ENCODE measurements at regions not wholly inside any gene's neighbourhood (a gene's known extent, or its start where the extent isn't known, plus 50 kb on each side); places are given as distances from the start of the nearest gene placed in this dataset.

- TF ChIP-seq POLR2AphosphoS5 (IDR thresholded peaks at IDR 0.05; ENCODE audit: low read depth, low read length), result no peak
- TF ChIP-seq TAF1 (IDR thresholded peaks at IDR 0.05; ENCODE audit: borderline replicate concordance, low read depth, low read length), result no peak
- no peak for TF ChIP-seq POLR2A (IDR thresholded peaks at IDR 0.05; ENCODE audit: low read depth, low read length)
Observed at GRCh38 chr13:75124415-75124814, 357.6 kb downstream of the TBC1D4 start.

Measured in GM12892 (cell line).